HG03045 (cell line): ENCODE measurements at regions not wholly inside any gene's neighbourhood (a gene's known extent, or its start where the extent isn't known, plus 50 kb on each side); places are given as distances from the start of the nearest gene placed in this dataset.

Experiments used
- ATAC-seq: cut with Tn5 transposase; IDR thresholded peaks from one replicate; pipeline ENCODE4 v1.9.1; 2021; ENCODE audit warnings: mild to moderate bottlenecking, moderate library complexity; ENCODE audit not compliant: unreplicated experiment

DNA sequence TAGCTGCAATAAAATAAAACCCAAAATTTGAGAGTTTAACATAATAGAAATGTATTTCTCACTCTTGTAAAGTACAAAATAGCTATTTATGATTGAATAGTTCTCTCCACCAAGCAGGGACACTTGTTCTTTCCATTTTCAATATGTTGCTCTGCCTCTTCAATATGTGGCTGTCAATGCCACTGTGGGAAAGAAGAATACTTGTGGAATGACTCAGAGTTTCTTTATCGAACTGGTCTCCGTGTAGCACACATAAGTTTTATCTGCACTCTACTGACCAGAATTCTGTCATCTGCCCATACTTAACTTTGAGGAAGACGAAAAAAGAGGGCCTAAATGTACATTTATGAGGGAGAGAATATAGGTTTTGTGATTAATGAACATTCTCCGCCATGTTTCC, 256.9 kb downstream of the ATXN7L3B start:
- ATAC-seq: no peak

DNA sequence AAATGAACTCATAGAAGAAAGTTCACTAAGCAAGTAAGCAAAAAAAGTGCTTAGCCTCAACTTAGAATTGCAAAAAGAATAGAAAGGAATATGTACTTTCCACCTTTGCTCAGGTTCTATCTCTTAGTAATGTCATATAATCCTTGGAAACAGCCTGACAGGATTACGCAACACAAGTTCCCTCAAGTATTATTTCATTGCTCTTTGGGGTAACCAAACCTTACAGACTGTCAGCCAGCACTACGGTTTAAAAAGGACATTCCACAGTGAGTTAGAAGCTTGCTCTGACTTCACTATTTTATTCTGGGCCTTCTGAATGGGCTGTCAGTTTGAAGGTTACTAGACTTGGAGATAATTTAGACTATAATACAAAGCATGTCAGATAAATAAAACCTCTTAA, 264.0 kb downstream of the ATXN7L3B start:
- no peak for ATAC-seq

DNA sequence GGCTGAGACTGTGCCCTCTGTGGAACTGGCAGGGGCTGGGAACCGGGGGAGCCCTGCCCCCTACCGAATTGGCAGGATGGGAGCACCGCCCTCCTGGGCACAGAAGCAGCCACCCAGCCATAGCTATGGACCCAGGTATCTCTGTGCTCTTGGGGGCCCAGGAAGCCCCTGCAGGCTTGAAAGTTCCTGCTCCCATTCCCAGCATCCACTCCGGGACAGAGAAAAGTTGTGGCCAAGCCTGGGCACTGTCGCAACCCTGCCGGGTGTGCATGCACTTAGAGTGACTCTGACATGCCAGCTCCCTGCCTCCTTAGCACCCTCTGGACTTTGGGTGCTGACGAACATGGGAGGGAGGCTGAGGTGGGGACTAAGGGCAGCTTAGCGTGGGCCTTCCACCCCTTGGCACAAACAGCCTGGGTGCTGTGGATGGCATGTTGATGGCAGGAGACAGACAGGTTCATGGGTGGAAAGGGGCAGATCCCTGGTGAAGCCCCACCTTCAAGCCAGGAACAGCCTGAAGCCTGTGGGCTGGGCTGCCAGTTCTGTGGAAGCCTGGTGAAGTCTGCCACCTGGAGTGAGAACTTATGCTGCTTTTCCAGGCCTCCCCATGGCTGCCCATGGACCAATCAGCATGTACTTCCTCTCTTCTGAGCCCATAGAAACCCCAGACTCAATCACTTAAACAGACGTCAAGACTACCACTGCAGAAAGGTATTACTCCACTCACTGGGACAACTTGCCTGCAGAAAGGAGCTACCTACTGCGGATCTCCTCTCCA, 279.0 kb downstream of the ATXN7L3B start:
- ATAC-seq: no peak

DNA sequence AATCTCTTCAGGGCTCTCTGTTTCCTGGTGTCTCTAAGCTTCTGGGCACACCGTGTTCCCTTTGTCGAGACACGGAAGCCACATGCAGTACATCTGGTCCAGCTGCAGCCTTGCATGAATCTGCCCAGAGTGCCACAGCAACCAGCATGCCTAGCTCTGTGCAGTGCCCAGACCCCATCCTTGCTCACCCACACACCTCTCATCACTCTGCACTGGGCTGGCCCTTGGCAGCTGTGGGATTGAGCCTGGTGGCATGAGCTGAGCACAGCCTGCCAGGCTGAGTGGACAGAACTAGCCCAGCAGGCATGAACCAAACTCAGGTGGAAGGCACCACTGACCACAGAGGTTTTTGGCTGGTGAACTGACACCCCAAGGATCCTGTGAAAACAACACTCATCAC, 279.9 kb downstream of the ATXN7L3B start:
- no peak for ATAC-seq

DNA sequence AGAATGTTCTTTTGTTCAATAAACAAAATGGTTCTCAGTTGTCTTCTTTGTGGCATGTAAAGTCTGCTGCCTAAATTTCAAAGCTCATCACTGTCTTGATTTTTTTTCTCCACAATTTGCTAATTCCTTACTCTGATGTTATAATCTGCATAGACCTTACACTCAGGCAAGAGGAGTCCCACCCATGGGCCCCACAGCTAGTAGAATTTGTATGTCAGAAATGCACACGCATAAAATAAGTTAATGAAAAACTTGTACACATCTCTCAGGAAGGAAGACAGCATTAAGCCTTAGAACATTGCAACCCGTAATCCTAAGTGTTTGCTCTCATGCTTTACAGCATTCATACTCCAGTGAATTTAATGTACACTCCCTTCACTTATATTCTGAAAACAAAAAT, 280.8 kb downstream of the ATXN7L3B start:
- ATAC-seq: no peak

- ATAC-seq: no peak
These were observed 282.7 kb downstream of the ATXN7L3B start for GRCh38 chr12:74820324-74820723.

DNA sequence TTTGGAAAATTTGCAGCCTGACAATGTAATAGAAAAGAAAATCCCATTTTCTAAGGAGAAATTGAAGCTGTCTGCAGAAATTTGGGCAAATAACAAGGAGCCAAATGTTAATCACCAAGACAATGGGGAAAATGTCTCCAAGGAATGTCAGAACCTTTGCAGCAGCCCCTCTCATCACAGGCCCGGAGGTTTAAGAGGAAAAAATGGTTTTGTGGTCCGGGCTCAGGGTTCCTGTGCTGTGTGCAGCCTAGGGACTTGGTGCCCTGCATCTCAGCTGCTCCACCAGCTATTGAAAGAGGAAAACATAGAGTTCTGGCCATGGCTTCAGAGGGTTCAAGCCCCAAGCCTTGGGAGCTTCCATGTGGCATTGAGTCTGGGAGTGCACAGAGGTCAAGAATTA, 298.9 kb downstream of the ATXN7L3B start:
- ATAC-seq: no peak

- no peak for ATAC-seq
These were observed 308.5 kb downstream of the ATXN7L3B start for GRCh38 chr12:74846116-74846515.

DNA sequence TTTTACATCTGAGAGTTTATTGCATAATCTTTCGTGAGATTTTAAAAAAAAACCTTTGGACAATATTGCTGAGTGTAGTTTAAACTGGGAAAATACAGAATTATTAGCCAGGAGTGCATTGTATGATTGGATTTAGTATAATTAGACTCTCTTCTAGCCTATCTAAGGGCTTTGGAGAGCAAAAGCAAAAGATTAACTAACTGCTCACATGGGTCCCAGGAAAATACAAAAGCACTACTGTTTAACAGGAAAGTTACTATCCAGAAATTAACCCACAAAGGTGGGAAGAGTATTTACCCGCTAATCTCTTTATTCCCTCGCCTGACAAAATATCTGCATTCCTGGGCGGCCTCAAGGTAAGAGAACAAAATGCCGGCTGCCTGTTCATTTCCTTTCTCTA, 309.5 kb downstream of the ATXN7L3B start:
- no peak for ATAC-seq

DNA sequence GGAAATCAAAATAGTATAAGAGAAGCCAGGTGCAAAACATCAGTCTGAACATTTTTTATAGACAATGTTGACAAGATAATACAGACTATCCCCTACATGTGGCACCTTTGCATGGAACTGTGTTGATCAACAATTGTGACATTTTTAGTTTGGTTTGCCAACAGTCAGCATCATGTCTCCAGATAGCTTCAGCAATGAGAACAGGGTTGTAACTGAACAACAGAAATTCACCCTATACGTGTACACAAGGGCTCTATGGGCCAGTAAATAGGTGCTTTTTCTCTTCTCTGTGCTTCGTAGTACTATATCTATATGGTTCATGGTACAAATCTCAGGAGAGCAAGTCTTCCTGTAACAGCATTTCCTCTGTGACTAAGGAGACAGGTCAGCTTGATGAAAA, 310.4 kb downstream of the ATXN7L3B start:
- ATAC-seq: no peak

DNA sequence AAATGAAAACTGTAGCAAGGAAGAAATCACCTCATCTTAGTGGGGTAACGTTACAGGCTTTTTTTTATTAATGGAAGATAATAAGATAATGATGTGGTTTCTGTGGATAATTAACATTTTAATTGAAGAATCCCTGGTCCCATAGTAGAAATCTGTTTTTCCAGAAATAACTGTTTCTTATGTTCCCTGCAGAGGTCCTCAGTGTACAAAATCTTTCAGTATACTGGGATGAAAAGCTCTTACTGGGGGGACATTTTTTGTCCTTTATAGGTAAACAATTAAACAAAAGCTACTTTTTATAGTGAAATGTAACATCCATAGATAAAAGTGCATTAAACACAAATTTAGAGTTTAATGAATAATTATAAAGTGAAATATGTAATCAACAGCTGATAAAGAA, 312.2 kb downstream of the ATXN7L3B start:
- ATAC-seq: no peak

- ATAC-seq: no peak
These were observed 334.2 kb downstream of the ATXN7L3B start for GRCh38 chr12:74871817-74872216.

DNA sequence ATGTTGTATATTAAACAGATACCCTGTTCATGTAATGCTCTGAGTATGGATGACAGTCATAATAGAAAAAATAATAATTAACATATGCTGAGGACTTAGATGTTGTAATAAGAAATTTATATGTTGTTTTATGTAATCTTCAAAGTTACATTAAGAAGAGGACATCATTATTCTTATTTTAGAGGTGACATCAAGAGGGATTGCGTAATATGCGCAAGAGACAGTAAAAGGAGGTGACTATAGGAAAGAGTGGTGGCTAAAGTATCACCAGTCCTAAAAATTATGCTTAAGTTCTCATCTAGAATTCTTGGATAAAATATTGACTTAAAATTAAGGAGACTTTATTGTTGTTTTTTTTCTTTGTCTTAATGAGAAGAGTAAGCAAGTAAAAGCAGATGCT, 323.9 kb downstream of the KCNC2 start:
- no peak for ATAC-seq

GRCh38 chr12:74889073-74889472, 320.6 kb downstream of the KCNC2 start:
- ATAC-seq: no peak

DNA sequence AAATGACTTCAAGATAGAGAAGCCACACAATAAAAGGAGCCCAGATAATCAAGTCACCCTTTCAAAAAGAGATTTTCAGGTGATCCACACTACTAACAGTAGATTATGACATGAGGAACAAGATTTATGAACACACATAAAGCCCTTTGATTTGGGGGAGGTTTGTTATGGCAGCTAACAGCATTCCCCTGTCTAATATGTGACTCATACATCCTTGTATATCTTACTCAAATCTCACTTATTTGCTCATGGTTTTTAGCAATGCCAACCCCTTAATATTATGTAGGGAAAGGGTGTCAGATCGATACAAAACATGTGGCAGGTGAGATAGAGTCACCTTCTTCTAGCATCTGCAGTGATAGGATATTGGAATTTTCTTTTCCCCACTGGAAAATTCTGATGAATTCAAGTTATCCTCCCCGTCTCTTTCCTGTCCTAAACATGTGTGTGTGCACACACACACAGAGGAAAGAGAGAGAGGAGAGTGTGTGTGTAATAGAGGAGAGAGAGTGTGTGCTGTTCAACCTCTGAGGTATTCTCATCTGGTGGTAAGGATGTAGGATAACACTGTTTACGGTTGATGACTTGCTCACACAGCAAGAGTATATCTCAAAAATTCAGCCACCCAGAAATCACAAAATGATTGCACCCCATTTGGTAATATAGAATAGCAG, 319.9 kb downstream of the KCNC2 start:
- peak; percentile 27 for ATAC-seq

- peak; percentile 91 for ATAC-seq
These were observed 319.4 kb downstream of the KCNC2 start for GRCh38 chr12:74890237-74890599.

DNA sequence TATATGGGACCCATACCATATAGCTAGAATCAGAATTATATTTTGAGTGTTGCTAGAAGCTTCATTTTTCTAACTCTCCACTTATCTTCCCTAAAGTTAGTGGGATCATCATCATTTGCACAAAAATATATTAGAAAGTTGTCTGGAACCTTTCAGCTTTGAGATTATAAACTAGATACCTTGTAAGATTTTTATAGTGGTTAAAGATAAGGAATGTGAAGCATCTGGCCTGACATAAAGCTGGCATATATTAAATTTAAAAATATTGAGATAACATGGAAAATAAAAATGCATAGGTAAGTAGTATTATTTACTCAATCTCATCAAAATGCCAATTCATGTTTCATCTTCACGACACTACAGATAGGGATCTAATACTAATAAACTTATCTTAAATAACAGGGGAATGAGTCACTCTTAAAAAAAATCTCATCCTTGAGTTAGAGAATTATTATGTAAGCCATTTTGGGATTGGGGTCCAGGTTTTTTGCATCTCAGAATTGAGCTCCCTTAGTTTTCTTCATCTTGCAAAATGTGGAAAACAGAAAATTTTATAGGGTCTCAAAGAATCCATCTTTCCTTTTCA, 318.5 kb downstream of the KCNC2 start:
- no peak for ATAC-seq

- no peak for ATAC-seq
These were observed 317.5 kb downstream of the KCNC2 start for GRCh38 chr12:74892057-74892633.

- ATAC-seq: no peak
These were observed 313.5 kb downstream of the KCNC2 start for GRCh38 chr12:74896186-74896585.

GRCh38 chr12:74897425-74898211, 312.0 kb downstream of the KCNC2 start:
- no peak for ATAC-seq
